ENCODE measurements at regions not wholly inside any gene's neighbourhood (a gene's known extent, or its start where the extent isn't known, plus 50 kb on each side); places are given as distances from the start of the nearest gene placed in this dataset.

- no peak for DNase-seq
These were observed 850.8 kb downstream of the BRD1 start for GRCh38 chr22:48976556-48977535.

- no peak for DNase-seq
These were observed 851.8 kb downstream of the BRD1 start for GRCh38 chr22:48975886-48976285.

GRCh38 chr22:48975316-48975741 is 852.3 kb downstream of the BRD1 start:
- DNase-seq = no peak

GRCh38 chr22:48974443-48975315 is 853.0 kb downstream of the BRD1 start:
- no peak for DNase-seq

- DNase-seq = no peak
These were observed 854.0 kb downstream of the BRD1 start for GRCh38 chr22:48973694-48974041.

GRCh38 chr22:48972979-48973693 is 854.5 kb downstream of the BRD1 start:
- DNase-seq = no peak

GRCh38 chr22:48968201-48968959 is 859.3 kb downstream of the BRD1 start:
- no peak for DNase-seq

- no peak for DNase-seq
These were observed 864.3 kb downstream of the BRD1 start for GRCh38 chr22:48963405-48963804.

- DNase-seq = no peak
These were observed 866.0 kb downstream of the BRD1 start for GRCh38 chr22:48961705-48962104.

GRCh38 chr22:48960980-48961660 is 866.6 kb downstream of the BRD1 start:
- no peak for DNase-seq

- DNase-seq = no peak
These were observed 867.1 kb downstream of the BRD1 start for GRCh38 chr22:48960576-48960975.

GRCh38 chr22:48959496-48959895 is 868.2 kb downstream of the BRD1 start:
- DNase-seq = no peak

- DNase-seq = no peak
These were observed 869.7 kb downstream of the BRD1 start for GRCh38 chr22:48957987-48958321.

GRCh38 chr22:48957311-48957986 is 870.2 kb downstream of the BRD1 start:
- DNase-seq = no peak

- no peak for DNase-seq
These were observed 872.0 kb downstream of the BRD1 start for GRCh38 chr22:48955351-48956311.

- DNase-seq = no peak
These were observed 872.8 kb downstream of the BRD1 start for GRCh38 chr22:48954781-48955311.

- DNase-seq = no peak
These were observed 873.8 kb downstream of the BRD1 start for GRCh38 chr22:48953830-48954229.

GRCh38 chr22:48953103-48953720 is 874.5 kb downstream of the BRD1 start:
- no peak for DNase-seq

All from skin of body (tissue), 1 donor.